HG02943 (cell line): ENCODE measurements at regions not wholly inside any gene's neighbourhood (a gene's known extent, or its start where the extent isn't known, plus 50 kb on each side); places are given as distances from the start of the nearest gene placed in this dataset.

Experiments
- ATAC-seq: cut with Tn5 transposase; IDR thresholded peaks from one replicate; pipeline ENCODE4 v1.9.1; 2021; ENCODE audit warnings: mild to moderate bottlenecking, low read depth, moderate library complexity; ENCODE audit not compliant: unreplicated experiment

DNA sequence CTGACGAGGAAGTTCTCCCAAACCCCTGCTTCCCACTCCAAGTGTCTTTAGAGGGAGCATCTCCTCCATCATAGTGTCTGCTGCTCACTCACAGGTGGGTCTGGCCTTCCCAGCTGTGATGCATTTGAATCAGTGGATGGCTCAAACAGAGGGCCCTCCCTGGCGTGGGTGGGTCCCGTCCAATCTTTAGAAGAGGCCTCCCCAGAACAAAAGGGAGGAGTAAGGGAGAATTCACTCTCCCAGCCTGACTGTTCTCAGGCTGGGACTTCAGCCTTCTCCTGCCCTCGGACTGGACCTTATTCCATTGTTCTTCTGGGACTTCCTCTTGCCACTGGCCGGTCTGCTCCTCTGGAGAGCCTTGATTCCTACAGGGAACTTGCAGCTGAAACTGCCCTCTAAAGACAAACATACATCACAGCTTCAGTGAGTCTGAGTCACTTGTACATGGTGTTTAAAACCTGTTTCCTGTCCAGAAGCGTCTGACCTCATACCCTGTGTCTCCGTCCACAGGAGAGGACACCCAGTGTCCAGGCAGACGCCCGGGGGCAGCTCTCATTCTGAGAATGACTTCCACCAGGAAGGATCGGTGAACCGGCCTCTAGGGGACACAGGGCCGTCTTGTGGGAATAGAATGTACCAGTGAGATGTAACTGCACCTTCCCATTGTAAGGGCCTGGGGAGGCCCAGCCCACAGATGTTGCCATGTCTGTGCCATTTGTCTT, 234.7 kb downstream of the BRD1 start:
- ATAC-seq, result no peak

DNA sequence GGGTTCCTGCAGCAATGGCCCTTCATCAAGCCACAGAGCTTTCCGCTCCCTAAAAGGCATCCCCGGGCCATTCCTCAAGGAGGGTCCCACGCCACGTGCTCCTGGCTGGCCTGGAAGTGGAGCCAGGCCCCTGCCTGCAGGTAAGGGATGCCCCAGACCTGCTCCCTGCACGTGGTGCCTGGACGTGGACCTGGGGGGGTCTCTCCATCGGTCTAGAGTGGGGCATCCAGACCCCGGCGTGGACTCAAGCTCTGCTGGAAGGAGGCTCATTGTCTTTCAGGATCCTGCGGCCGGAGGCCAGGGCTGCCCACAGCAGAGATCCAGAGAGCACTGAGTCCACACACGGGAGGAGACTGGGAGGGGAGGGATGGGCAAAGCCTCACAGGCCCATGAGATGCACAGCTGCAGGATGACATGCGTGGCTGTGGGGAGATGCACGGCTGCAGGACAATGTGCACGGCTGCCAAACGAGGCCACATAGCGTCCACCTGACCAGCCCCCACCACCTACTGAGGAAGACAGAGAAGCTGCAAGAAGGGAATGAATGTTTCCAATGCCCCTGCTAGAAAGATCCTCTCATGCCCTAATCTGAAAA, 236.7 kb downstream of the BRD1 start:
- ATAC-seq, result no peak

DNA sequence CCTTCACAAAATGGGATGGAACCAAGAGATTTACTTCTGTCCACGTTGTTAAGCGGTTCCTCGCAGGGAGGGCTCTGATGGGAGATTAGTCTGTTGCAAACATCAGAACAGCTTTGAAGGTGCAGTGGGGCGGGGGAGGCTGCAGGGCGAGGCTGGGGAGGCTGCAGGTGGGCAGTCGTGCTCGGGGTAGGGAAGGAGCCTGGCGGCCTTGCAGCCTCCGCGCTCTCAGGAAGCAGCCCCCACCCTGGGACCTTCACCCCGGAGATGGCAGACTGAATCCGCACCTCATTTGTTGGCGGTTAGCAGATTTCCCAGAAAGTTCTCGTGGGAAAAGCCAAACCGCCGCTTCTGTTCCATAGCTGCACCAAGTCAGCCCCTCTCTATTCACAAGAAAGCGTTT, 237.3 kb downstream of the BRD1 start:
- no peak for ATAC-seq

DNA sequence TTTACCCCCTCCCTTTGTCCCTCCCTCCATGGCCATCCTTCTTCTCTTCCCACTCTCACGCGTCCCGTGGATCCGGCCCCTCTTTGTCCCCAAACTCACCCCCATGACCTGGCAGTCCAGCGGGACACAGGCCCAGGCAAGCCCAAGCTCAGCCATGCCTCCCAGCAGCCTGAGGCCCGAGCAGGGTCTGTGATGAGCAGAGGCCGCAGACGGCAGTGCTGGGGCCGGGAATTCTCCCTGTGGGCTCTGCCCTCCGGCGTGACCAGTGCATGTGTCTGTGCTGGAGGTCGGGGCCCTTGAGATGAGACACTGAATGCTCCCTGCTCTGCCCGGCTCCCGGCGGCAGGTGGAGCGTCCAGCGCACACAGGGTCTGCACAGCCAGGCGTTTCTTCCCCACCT, 237.9 kb downstream of the BRD1 start:
- ATAC-seq, result no peak

DNA sequence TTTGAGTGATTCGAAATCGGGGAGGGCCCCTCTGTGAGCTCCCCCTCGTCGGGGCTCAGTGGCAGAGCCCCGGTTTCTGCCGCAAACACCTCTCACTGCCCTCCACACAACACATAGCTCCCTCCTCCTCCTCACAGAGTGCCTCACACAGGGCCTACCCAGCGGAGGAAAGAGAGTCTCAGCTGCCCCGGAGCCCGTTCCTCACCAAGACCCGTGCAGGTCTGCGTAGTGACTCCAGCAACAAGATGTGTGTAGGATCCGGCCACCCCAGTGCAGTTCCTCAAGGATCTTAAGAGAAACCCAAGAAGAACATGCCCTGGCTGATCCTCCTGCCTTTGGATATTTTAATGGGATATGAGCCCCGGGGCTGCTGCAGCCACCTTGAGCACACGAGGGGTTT, 238.4 kb downstream of the BRD1 start:
- no peak for ATAC-seq

DNA sequence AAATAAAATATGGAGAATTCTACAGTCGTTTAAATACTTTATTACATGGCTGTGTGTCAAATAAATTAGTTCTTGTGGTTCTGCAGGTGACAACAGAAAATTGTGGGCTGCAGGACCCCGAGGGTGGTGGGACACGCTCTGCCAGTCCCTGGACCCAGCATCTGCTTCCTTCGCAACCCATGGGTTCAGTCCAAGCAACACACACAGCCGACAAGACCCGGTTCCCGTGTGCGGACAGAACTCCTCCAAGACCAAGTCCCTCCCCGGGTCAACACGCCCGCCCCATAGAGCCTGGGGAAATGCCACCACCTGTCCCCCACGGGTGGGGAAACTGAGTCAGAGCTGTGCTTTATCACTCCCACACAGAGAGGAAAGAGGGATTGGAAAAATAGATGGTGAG, 238.9 kb downstream of the BRD1 start:
- no peak for ATAC-seq

DNA sequence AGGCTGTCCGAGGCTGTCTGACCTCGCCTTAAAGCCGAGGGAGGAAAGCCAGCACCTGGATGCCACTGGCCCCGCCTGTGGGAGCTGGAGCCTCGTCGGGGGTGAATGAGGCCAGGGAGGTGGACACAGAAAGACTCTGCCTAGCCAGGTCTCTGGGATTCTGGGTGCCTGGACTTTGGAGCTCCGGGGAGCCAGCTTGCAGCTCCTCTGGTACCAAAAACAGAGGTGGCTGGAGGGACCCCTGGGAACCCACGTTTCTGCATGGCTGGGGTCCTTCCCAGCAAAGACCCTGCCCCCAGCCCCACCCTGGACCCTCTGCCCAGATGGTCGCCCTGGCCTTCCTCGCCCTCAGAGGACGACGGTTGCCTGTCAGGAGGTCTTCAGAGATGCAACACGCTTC, 239.7 kb downstream of the BRD1 start:
- no peak for ATAC-seq

DNA sequence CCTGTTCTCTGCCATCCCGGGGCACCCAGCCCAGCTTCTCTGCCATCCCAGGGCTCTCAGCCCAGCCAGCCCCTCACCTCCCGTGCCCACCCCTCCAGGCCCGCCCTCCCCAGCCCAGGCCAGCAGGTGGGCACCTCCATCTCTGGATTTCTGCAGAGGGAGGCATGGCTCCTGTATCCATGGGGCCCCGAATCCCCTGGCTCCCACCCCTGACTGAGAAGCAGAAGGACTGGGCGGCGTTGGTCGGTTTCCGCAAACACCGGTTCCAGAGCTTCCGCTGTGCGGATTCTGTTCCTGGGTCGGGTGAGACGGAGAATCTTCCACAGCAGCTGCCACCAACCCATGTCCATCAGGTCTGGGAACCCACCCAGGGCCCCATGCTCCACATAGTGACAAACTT, 240.3 kb downstream of the BRD1 start:
- no peak for ATAC-seq

DNA sequence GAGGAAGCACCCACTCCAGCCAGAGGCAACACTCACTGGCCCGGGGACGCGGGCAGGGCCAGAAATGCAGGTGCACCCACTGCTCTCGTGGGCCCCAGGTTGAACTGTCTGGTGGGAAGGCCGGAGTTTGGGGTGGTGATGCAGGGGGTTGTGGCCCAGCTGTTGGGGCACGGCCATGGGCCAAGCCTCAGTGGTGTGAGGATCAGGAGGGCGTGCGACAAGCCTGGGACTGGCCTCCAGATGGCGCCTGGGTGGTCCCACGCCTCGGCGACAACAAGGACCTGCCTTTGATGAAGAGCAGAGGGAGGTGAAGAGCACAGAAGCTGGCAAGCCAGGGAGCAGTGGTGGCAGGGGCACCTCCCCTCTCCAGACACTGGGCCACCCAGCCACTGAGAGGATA, 240.8 kb downstream of the BRD1 start:
- ATAC-seq, result no peak

DNA sequence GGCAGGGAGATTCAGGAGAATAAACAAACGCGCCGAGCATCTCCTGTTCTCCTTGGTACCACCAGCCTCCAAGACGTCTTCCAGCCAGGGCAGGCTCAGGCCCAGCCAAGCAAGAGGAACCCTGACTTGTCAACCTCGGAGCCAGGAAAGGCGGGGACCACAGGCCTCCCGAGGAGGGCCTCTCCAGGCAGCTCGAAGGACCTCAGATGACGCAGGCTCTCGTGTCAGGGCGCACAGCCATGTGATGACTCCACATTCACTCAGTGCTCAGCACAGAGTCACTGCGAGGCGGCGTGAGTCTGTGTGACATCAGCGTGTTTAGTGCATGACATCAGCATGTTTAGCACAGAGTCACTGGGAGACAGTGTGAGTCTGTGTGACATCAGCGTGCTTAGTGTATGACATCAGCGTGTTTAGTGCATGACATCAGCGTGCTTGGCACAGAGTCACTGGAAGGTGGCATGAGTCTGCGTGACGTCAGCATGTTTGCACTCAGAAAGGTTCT, 241.4 kb downstream of the BRD1 start:
- no peak for ATAC-seq

DNA sequence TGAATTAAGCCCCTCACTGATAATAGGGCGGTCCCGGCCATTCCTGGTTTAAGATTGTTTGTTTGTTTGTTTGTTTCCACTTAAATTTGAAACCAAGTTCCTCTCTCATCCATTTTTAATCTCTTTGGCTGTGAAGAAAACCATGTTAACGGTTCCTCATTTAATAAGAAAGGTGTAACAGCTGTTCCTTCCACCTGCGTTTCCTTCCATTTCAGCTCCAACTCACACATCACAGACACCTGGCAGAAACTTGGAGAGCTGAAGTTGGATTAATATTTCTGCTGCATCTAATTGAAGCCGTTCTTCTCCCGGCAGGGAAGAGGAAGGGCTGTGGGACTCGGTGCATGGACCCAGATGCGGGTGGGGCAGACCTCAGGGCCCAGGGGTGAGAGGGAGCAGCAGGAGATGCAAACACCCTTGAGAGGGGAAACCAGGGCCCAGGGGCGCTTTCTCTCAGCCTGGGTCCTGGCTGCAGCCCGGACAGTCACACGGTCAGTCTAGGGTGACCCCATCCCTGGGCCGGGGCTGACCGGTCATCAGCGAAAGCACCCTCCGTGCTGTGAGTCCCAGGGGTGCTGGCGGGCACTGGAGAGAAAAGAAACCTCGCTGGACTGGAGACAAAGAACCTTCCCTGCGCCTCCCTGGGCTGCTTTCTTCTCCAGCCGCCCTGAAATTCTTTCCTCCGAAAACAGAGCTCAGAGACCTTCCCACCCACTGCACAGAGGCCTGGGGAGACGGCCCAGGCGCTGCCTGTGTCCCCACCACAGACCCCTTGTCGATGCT, 242.0 kb downstream of the BRD1 start:
- no peak for ATAC-seq

DNA sequence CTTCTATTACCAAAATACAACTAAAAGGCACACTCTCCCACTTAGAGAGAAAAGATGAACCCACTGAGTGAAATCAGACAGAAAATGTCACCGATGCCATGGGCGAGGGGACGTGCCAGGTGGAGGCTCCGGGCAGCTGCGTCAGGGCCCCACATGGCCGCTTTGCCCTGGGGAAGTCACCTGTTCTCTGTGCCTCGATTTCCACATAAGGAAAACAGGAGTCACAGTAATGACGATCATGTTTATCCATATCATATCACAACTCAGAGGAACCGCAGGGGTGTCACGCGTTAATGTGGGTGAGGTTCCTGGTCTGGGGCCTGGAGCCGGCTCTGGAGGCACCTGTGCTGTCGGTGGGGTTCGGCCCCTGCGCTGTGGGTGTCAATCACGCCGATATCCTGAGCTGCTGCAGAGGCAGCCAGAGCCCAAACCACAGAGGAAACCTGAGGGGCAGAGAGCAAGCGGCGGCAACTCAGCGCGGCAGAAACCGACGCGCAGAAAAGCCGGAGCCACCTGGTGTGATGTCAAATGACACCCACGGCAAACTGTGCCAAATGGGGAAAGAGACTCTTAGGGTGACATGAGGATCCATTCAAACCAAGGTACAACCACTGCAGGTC, 243.7 kb downstream of the BRD1 start:
- ATAC-seq, result no peak

DNA sequence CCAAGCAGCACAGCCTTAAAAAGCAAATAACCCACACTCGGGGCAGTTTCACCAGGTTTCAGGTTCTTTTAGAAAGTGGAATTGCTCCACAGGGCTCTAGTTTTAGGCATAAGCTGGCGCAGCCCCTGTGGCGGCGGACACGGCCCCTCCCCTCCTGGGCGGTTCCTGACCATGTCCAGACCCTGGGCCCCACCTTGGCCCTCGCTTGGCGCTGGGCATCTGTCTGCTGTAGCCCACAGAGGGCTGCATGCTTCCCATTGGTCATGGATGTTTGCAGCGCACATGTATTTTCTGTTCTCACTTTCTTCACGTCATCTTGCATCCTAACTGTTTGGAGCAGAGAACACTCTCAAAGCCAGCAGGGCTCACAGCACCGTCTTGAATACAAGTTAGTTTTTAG, 244.3 kb downstream of the BRD1 start:
- no peak for ATAC-seq

DNA sequence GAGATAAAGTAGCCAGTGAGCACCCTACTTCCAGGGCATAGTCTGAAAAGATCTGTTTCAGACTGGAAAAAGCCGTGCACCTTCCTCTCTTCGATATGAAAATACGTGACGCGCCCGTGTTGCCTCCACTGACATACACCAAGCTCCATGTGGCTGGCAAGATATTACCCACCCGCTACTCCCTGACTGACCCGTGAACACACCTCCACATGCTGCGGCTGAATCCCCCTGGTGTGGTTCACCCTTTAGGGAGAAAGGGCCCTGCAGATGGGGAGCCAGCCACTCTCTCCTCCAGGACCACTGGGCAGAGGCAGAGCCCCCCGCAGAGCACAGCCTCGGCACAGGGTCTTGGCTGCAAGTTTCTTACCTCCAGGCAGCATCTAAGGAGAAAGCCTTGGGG, 245.0 kb downstream of the BRD1 start:
- no peak for ATAC-seq

DNA sequence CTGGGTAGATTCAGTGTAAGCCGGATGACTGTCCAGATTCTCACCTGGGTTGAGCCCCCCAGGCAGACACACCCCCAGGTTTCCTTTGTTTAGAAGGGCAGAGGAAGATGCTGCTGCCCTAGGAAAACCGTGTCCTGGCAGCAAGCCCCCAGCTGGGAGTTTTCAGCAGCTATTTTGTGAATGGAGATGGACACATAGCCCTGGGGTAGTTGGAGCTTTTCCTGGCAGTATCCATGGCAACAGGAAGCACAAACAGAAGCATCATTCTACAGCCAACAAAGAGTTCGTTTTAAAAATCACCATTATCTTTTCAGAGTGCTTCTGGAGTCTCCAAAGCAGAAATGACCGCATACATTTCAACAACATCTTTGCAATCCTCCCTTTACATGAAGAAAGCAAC, 245.5 kb downstream of the BRD1 start:
- no peak for ATAC-seq

DNA sequence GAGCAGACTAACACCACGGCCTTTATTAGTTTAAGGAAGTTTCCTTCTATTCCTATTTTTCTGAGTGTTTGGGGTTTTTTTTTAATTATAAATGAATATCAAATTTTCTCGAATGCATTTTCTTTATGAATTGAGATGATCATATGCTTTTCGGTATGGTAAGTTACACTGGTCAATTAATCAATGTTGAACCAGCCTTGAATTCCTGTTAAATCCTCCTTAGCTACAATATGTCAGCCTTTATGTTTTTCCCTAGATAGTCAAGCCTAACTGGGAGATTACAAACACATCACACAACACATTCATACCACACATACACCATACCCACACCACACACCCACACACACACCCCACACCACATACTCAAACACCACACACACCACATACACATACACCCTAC, 247.6 kb downstream of the BRD1 start:
- no peak for ATAC-seq

DNA sequence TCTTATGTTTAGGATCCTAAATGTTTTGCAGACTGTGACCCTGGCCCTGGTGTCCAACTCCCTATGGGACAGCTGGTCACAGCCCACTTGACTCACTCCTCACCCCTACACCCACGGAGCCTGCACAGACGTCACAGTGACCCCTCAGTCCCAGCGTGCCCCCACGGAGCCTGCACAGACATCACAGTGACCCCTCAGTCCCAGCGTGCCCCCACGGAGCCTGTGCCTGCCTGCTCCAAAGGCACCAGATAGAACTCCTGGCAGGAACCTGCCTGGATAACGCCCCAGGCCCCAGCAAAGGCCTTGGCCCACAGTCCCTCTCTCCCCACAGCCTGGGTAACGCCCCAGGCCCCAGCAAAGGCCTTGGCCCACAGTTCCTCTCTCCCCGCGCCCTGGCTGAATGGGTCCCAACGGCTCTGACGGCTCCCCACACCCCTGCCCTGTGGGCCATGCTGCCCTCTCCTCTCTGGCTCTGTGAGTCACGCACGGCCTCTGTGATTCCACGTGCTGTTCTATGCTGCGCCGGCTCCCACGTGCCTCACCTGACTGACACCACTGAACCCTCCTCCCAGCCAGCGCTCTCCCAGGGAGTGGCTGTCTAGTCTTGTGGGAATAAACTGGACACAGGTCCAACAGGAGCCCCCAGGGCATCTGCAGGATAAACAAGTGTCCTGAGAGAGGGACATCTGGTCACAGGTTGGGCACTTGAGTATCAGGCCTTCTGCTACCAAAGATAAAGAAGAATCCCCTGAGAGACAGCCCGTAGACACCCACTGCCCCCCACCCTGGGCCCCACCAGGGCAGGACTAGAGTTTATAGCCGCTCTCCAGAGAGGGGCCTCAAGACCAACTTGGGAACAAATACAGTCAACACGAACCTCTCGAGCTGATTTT, 250.3 kb downstream of the BRD1 start:
- ATAC-seq, result no peak

DNA sequence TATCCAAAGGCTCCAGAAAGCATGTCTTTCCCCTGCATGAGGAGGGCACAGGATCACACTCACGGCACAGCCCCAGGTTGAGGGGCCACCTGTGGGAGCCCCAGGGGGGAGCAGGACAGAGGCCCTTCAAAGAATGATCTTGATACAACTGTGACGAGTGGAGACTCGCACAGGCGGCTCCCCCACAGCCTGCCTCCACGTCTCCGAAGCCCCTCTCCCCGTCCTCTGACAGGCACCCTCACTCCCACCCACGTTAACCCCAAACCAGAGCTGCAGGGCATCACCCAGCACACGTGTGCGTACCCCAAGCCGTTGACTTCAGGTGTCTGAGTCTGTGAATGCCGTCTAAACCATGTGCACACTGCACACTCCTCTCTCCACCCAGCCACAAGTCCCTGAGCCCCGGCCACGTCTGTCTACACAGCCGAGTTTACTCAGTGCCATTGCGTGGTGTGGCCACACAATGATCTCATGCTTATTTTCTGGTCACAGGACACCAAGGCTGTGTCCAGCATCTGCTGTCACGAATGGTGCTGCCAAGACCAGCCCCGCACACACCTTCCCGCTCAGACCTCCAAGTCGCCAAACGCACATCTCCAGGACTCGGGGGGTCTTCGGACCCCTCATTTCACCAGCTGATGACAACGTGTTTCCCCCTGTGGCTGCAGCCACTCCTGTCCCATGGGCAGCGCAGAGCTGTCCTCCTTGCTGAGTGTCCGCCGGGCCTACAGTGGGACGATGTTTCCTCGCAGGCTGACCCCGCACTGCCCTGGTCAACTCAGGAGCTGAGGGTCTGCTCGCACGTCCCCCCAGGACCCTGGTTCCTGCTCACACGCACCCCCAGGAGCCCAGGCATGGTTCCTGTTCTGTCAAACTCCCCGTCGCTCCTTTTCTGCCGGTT, 251.2 kb downstream of the BRD1 start:
- no peak for ATAC-seq

DNA sequence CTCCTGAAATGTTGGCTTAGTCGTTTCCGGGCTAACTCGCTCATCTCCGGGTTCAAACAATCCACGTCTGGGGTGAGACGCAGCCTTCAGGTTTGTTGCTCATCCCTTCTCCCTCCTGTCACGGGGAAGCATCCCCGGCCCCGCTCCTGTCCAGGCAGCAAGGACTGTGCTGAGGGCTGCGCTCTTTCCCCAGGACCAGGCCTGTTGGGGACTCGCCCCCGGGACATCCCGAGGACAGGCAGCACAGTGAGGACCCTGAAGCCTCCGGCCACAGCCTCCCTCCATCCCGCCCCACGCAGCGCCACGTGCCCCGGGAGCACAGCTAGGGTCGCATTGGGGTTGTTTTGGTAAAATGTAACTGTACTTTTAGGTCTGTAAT, 252.0 kb downstream of the BRD1 start:
- ATAC-seq, result no peak
